H1 (cell line): ENCODE measurements at regions not wholly inside any gene's neighbourhood (a gene's known extent, or its start where the extent isn't known, plus 50 kb on each side); places are given as distances from the start of the nearest gene placed in this dataset.

Experiments used
- CTCF ChIA-PET: fragments of 300-600 bp; sonication (Branson Sonifier 250); formaldehyde crosslinking; loops from one replicate; lab custom pipeline; 2021; ENCODE audit not compliant: partially characterized antibody; lab: Charles Lee
- POLR2A ChIA-PET: fragments of 300-600 bp; sonication (Branson Sonifier 250); formaldehyde crosslinking; loops from one replicate; lab custom pipeline; 2021; ENCODE audit warnings: inconsistent platforms; ENCODE audit not compliant: partially characterized antibody; lab: Charles Lee
- DNase-seq, 2 experiments: peaks; one replicate each; pipeline versions ENCODE4 v3.0.0 to v3.0.0-alpha.2; 2010 to 2022; ENCODE audit warnings: low spot score in 2 of 2, low read depth in 1 of 2, mixed read lengths in 1 of 2
- FAIRE-seq: peaks from 2 replicates; lab custom pipeline; 2011; peaks lifted over from hg19 to GRCh38; lab: Jason Lieb, UNC
- H2AFZ ChIP-seq: 2 replicates; pipeline ENCODE4 v1.8.1; 2012; ENCODE audit warnings: low read length, inconsistent platforms
- H2AK5ac ChIP-seq: 2 replicates; pipeline ENCODE4 v1.6.1; 2013; ENCODE audit warnings: low read depth, low read length
- H2BK120ac ChIP-seq: replicated peaks from 2 replicates; pipeline ENCODE3; 2013; ENCODE audit warnings: low read depth, low read length, inconsistent platforms
- H2BK12ac ChIP-seq: 2 replicates; pipeline ENCODE4 v1.6.1; 2013; ENCODE audit warnings: low read depth, low read length
- H2BK15ac ChIP-seq: 2 replicates; pipeline ENCODE4 v1.6.1; 2013; ENCODE audit warnings: low read length
- H2BK20ac ChIP-seq: 2 replicates; pipeline ENCODE4 v1.6.1; 2013; ENCODE audit warnings: low read length
- H2BK5ac ChIP-seq: 2 replicates; pipeline ENCODE4 v1.6.1; 2013; ENCODE audit warnings: low read depth, low read length
- H3K14ac ChIP-seq: 2 replicates; pipeline ENCODE4 v1.6.1; 2013; ENCODE audit warnings: inconsistent platforms; ENCODE audit not compliant: insufficient read length
- H3K18ac ChIP-seq: 2 replicates; pipeline ENCODE4 v1.6.1; 2013; ENCODE audit warnings: low read length; ENCODE audit errors: extremely low read depth
- H3K23ac ChIP-seq: 2 replicates; pipeline ENCODE4 v1.6.1; 2013; ENCODE audit warnings: inconsistent platforms; ENCODE audit not compliant: insufficient read length
- H3K23me2 ChIP-seq: 2 replicates; pipeline ENCODE4 v1.6.1; 2013; ENCODE audit warnings: low read depth, low read length
- H3K27ac ChIP-seq: 2 replicates; pipeline ENCODE4 v1.6.1; 2011; ENCODE audit warnings: low read depth, low read length, inconsistent platforms
- H3K27me3 ChIP-seq, 4 experiments: replicated peaks in 1 of 4; 1 replicate in 1 of 4; 2 replicates in 3 of 4; pipeline versions ENCODE4 v1.6.1 to v1.8.1; 2011 to 2013; ENCODE audit warnings: low read length in 3 of 4, mild to moderate bottlenecking in 3 of 4, inconsistent platforms in 2 of 4, mixed read lengths in 2 of 4, moderate library complexity in 1 of 4; ENCODE audit not compliant: control insufficient read depth in 3 of 4, insufficient read depth in 3 of 4; ENCODE audit errors: extremely low read depth in 1 of 4
- H3K36me3 ChIP-seq, 4 experiments: 2 replicates each; pipeline versions ENCODE4 v1.6.1 to v1.8.1; 2011 to 2013; ENCODE audit warnings: mild to moderate bottlenecking in 4 of 4, low read length in 3 of 4, moderate library complexity in 2 of 4, control low read depth in 1 of 4, inconsistent platforms in 1 of 4; ENCODE audit not compliant: insufficient read depth in 4 of 4, control insufficient read depth in 2 of 4
- H3K4ac ChIP-seq: replicated peaks from 2 replicates; pipeline ENCODE3; 2013; ENCODE audit warnings: low read length, low read depth, mixed read lengths, inconsistent platforms; ENCODE audit not compliant: insufficient read length
- H3K4me1 ChIP-seq, 4 experiments: replicated peaks in 1 of 4; 1 replicate in 1 of 4; 2 replicates in 3 of 4; pipeline versions ENCODE4 v1.6.1 to v1.8.1; 2011 to 2013; ENCODE audit warnings: low read length in 3 of 4, inconsistent platforms in 2 of 4, mixed read lengths in 1 of 4; ENCODE audit not compliant: insufficient read depth in 4 of 4, control insufficient read depth in 3 of 4
- H3K4me2 ChIP-seq, 2 experiments: 2 replicates each; pipeline versions ENCODE4 v1.6.1 to v1.8.1; 2011 to 2013; ENCODE audit warnings: low read depth in 2 of 2, low read length in 2 of 2, control low read depth in 1 of 2, inconsistent platforms in 1 of 2, mild to moderate bottlenecking in 1 of 2; ENCODE audit not compliant: insufficient read depth in 1 of 2
- H3K4me3 ChIP-seq, 4 experiments: fragments of 200-600, 300-600 bp in 1 of 4; sonication (generic), shearing (Covaris generic), sonication (Bioruptor Twin) in 1 of 4; 2 replicates each; pipeline versions ENCODE4 v1.5.1 to v1.8.1; 2011 to 2016; ENCODE audit warnings: low read length in 4 of 4, low read depth in 3 of 4, control low read depth in 2 of 4, inconsistent platforms in 2 of 4, mild to moderate bottlenecking in 2 of 4, mixed read lengths in 1 of 4, moderate library complexity in 1 of 4; ENCODE audit not compliant: insufficient read depth in 2 of 4; ENCODE audit errors: extremely low read depth in 1 of 4
- H3K56ac ChIP-seq: replicated peaks from 2 replicates; pipeline ENCODE3; 2013; ENCODE audit warnings: low read depth, mild to moderate bottlenecking, mixed read lengths, low read length, inconsistent platforms; ENCODE audit not compliant: insufficient read length
- H3K79me1 ChIP-seq: 2 replicates; pipeline ENCODE4 v1.6.1; 2013; ENCODE audit warnings: low read depth, low read length, control low read depth
- H3K79me2 ChIP-seq, 2 experiments: 2 replicates each; pipeline versions ENCODE4 v1.6.1 to v1.8.1; 2012 to 2013; ENCODE audit warnings: low read length in 2 of 2, mild to moderate bottlenecking in 2 of 2, inconsistent platforms in 1 of 2; ENCODE audit not compliant: insufficient read depth in 2 of 2, control insufficient read depth in 1 of 2
- H3K9ac ChIP-seq, 4 experiments: replicated peaks in 1 of 4; 1 replicate in 1 of 4; 2 replicates in 3 of 4; pipeline versions ENCODE4 v1.6.1 to v1.8.1; 2011 to 2013; ENCODE audit warnings: low read depth in 3 of 4, low read length in 3 of 4, control low read depth in 2 of 4, mild to moderate bottlenecking in 2 of 4, moderate library complexity in 2 of 4, inconsistent platforms in 1 of 4; ENCODE audit errors: extremely low read depth in 1 of 4
- H3K9me3 ChIP-seq, 2 experiments: 2 replicates each; pipeline versions ENCODE4 v1.6.1 to v1.8.1; 2012 to 2013; ENCODE audit warnings: mild to moderate bottlenecking in 2 of 2, moderate library complexity in 2 of 2, control low read depth in 1 of 2, inconsistent platforms in 1 of 2, low read depth in 1 of 2, low read length in 1 of 2, mixed read lengths in 1 of 2; ENCODE audit not compliant: insufficient read depth in 2 of 2
- H4K20me1 ChIP-seq, 2 experiments: replicated peaks in 1 of 2; 2 replicates each; pipeline versions ENCODE3 to v1.8.1; 2011 to 2013; ENCODE audit warnings: inconsistent platforms in 2 of 2, low read length in 2 of 2, mild to moderate bottlenecking in 1 of 2; ENCODE audit not compliant: insufficient read depth in 2 of 2, control insufficient read depth in 1 of 2
- H4K5ac ChIP-seq: 2 replicates; pipeline ENCODE4 v1.6.1; 2013; ENCODE audit warnings: low read length, low read depth, mixed read lengths, inconsistent platforms; ENCODE audit not compliant: insufficient read length
- H4K8ac ChIP-seq: 2 replicates; pipeline ENCODE4 v1.8.0; 2013; ENCODE audit warnings: mild to moderate bottlenecking, moderate library complexity, low read length, inconsistent platforms; ENCODE audit not compliant: insufficient read depth; ENCODE audit errors: extremely low read depth
- H4K91ac ChIP-seq: replicated peaks from 2 replicates; pipeline ENCODE3; 2013; ENCODE audit warnings: low read length, mixed read lengths, inconsistent platforms; ENCODE audit not compliant: insufficient read length
- CHD1 ChIP-seq: IDR thresholded peaks from 2 replicates; pipeline ENCODE4 v1.6.1; 2012; ENCODE audit warnings: low read depth, low read length, improper control_type of control experiment
- CHD2 ChIP-seq: IDR thresholded peaks from 2 replicates; pipeline ENCODE4 v1.6.1; 2012; ENCODE audit warnings: low read length, improper control_type of control experiment
- EGR1 ChIP-seq: IDR thresholded peaks from 2 replicates; pipeline ENCODE4 v1.6.1; 2011; ENCODE audit warnings: low read depth, low read length, borderline replicate concordance
- EP300 ChIP-seq, 2 experiments: IDR thresholded peaks; 1 replicate in 1 of 2; 2 replicates in 1 of 2; pipeline ENCODE4 v1.6.1; 2011 to 2012; ENCODE audit warnings: low read depth in 2 of 2, low read length in 2 of 2, mild to moderate bottlenecking in 2 of 2, borderline replicate concordance in 1 of 2, inconsistent platforms in 1 of 2, moderate library complexity in 1 of 2
- FOSL1 ChIP-seq: IDR thresholded peaks from 2 replicates; pipeline ENCODE4 v1.6.1; 2011; ENCODE audit warnings: mild to moderate bottlenecking, low read depth, low read length, moderate library complexity; ENCODE audit not compliant: insufficient read depth
- GABPA ChIP-seq: IDR thresholded peaks from 2 replicates; pipeline ENCODE4 v1.6.1; 2011; ENCODE audit warnings: mild to moderate bottlenecking, low read length, moderate library complexity, borderline replicate concordance; ENCODE audit not compliant: insufficient read depth
- PHF8 ChIP-seq: fragments of 200-600 bp; sonication (generic); conservative IDR thresholded peaks from 2 replicates; pipeline ENCODE4 v1.7.1; 2012; ENCODE audit warnings: low read depth, mild to moderate bottlenecking, inconsistent platforms, low read length, moderate library complexity
- SIN3A ChIP-seq, 2 experiments: IDR thresholded peaks in 1 of 2; conservative IDR thresholded peaks in 1 of 2; 2 replicates each; pipeline ENCODE4 v1.6.1; 2011 to 2012; ENCODE audit warnings: low read length in 2 of 2, improper control_type of control experiment in 1 of 2, low read depth in 1 of 2, mild to moderate bottlenecking in 1 of 2
- SIRT6 ChIP-seq: IDR thresholded peaks from one replicate; pipeline ENCODE4 v1.7.1; 2012; ENCODE audit warnings: low read length, inconsistent platforms
- TAF1 ChIP-seq: IDR thresholded peaks from 2 replicates; pipeline ENCODE4 v1.6.1; 2011; ENCODE audit warnings: mild to moderate bottlenecking, low read depth, low read length
- TEAD4 ChIP-seq: IDR thresholded peaks from 2 replicates; pipeline ENCODE4 v1.6.1; 2012; ENCODE audit warnings: low read depth, low read length, inconsistent platforms, mixed read lengths
- ZNF274 ChIP-seq: IDR thresholded peaks from 2 replicates; pipeline ENCODE4 v1.7.0; 2012; ENCODE audit warnings: low read length, borderline replicate concordance; ENCODE audit errors: extremely low read depth
- WGBS, 2 experiments: shearing (Covaris generic) in 1 of 2; methylation state at CpG; one replicate each; pipeline versions ENCODE4 v1.1.6 to v1.1.7; 2013 to 2015; ENCODE audit warnings: low lambda C conversion rate in 2 of 2, mixed read lengths in 2 of 2, inconsistent platforms in 1 of 2, low coverage in 1 of 2, missing lambda C conversion rate in 1 of 2; ENCODE audit not compliant: insufficient replicate concordance in 2 of 2, insufficient coverage in 1 of 2, insufficient read length in 1 of 2; ENCODE audit errors: extremely low coverage in 1 of 2, missing lambda C conversion rate in 1 of 2; 5-methylcytosine and 5-hydroxymethylcytosine counted together
- TF ChIP-seq, protein P1 (sequence below): IDR thresholded peaks from 2 replicates; pipeline ENCODE4 v1.6.1; 2011; ENCODE audit warnings: low read depth, mild to moderate bottlenecking, low read length; ENCODE audit not compliant: insufficient read depth

DNA sequence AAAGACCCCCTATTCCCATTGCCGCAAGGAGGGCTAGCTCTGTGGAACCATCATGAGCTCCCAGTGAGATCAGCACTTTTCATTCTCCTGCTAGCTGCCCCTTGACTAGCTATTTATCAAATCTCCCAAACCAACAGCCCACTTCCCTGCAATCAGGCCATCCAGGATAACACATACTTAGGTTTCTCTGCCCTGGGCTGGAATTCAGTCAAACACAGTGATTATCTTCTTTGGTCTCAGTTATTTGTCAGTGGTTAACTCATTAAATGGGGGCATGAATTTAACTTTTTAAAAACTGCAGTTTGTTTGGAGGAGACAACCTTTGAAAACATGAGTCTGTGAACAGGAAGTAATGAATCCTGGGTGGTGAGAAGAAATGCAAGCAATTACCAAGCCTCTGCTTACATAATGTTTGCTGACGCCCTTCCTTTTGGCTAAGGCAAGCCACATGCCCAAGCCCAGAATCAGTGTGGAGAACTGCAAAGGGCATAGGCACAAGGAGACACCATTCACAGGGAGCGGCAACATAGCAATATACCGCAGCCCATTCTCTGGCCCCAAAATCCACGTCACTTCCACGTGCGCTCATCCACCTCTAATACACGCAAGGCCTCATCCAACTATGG is 275.0 kb downstream of the DRD1 start:
- WGBS, 2 experiments = 98% methylated on average over 8 of the region's 8 CpGs; no CpG with 5 or more reads in 1 of the 2 experiments
- Histone ChIP-seq H3K27me3 (no peaks in the 10 kb centered on the region), H3K23ac (no peak overlapping the region), H2BK5ac (no peak overlapping the region), H2BK120ac (no peak overlapping the region), H4K20me1 (peaks cover 0 to 2% of the 10 kb centered on the region in 2 experiments), H3K9me3 (no peaks in the 10 kb centered on the region), H3K23me2 (peaks cover 4% of the 10 kb centered on the region), H3K79me1 (no peaks in the 10 kb centered on the region), H3K18ac (no peak overlapping the region), H3K4me2 (no peak overlapping the region), H3K9ac (no peak overlapping the region), H2BK12ac (no peak overlapping the region), H3K4me3 (no peak overlapping the region), H4K5ac (no peak overlapping the region), H2AFZ (no peak overlapping the region), H3K56ac (no peak overlapping the region), H2BK20ac (no peak overlapping the region), H3K4ac (no peak overlapping the region), H3K36me3 (no peaks in the 10 kb centered on the region; a peak in 1 of 8 replicates), H3K4me1 (no peaks in the 10 kb centered on the region), H3K79me2 (no peaks in the 10 kb centered on the region), H4K91ac (no peak overlapping the region), H3K14ac (no peak overlapping the region), H2AK5ac (no peak overlapping the region), H4K8ac (no peak overlapping the region), H2BK15ac (no peak overlapping the region), H3K27ac (no peak overlapping the region)
- POLR2A ChIA-PET = no interaction called here
- CTCF ChIA-PET = interaction anchor here (1.3 kb wide), 1 partner anchor 19 kb away, joined by 3 read pairs; no protein-coding TSS in a partner anchor
- FAIRE-seq (no peak), DNase-seq (no peak)
- no peak for TF ChIP-seq TEAD4
- no peak for TF ChIP-seq EGR1
- TF ChIP-seq CHD2 = no peak
- TF ChIP-seq FOSL1 = no peak
- TF ChIP-seq ZNF274 = no peak
- TF ChIP-seq PHF8 = no peak
- TF ChIP-seq SIN3A (conservative IDR thresholded peaks at IDR 0.05 in 1 of 2, IDR thresholded peaks at IDR 0.05 in 1 of 2; ENCODE audit: low read depth in 1 of 2, low read length in 2 of 2) = no peak
- TF ChIP-seq TAF1 = no peak
- TF ChIP-seq SIRT6 = no peak
- TF ChIP-seq EP300 (IDR thresholded peaks at IDR 0.05; ENCODE audit: borderline replicate concordance in 1 of 2, low read depth in 2 of 2, low read length in 2 of 2) = no peak
- no peak for TF ChIP-seq GABPA
- TF ChIP-seq, protein P1, sequence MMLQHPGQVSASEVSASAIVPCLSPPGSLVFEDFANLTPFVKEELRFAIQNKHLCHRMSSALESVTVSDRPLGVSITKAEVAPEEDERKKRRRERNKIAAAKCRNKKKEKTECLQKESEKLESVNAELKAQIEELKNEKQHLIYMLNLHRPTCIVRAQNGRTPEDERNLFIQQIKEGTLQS = no peak
- no peak for TF ChIP-seq CHD1
